GM19240 (cell line): ENCODE measurements at regions not wholly inside any gene's neighbourhood (a gene's known extent, or its start where the extent isn't known, plus 50 kb on each side); places are given as distances from the start of the nearest gene placed in this dataset.
"Not testable (repeated sequence)": the region's sequence is repeated elsewhere in the genome, so short reads cannot be mapped to it uniquely, and the experiment has no call there.

Source experiments
- DNase-seq: peaks from one replicate; pipeline ENCODE4 v3.0.0; 2011; ENCODE audit warnings: low spot score; ENCODE audit not compliant: insufficient read length

- no peak for DNase-seq
Observed at GRCh38 chr17:70369391-70369790, 200.1 kb downstream of the KCNJ2 start.

GRCh38 chr17:70370816-70371215 lies 201.5 kb downstream of the KCNJ2 start:
- DNase-seq = no peak

- DNase-seq = no peak
Observed at GRCh38 chr17:70373369-70373768, 204.0 kb downstream of the KCNJ2 start.

- DNase-seq = no peak
Observed at GRCh38 chr17:70374496-70374895, 205.2 kb downstream of the KCNJ2 start.

GRCh38 chr17:70375406-70375805 lies 206.1 kb downstream of the KCNJ2 start:
- DNase-seq = no peak

- no peak for DNase-seq
Observed at GRCh38 chr17:70375813-70376770, 206.8 kb downstream of the KCNJ2 start.

- DNase-seq = no peak
Observed at GRCh38 chr17:70377654-70378053, 208.3 kb downstream of the KCNJ2 start.

GRCh38 chr17:70378076-70378475 lies 208.7 kb downstream of the KCNJ2 start:
- DNase-seq = no peak

- DNase-seq = no peak
Observed at GRCh38 chr17:70379945-70380344, 210.6 kb downstream of the KCNJ2 start.

GRCh38 chr17:70381916-70382315 lies 212.6 kb downstream of the KCNJ2 start:
- DNase-seq = not testable (repeated sequence)

- no peak for DNase-seq
Observed at GRCh38 chr17:70388326-70388725, 219.0 kb downstream of the KCNJ2 start.

- not testable (repeated sequence) for DNase-seq
Observed at GRCh38 chr17:70389232-70389757, 220.0 kb downstream of the KCNJ2 start.

GRCh38 chr17:70390049-70390448 lies 220.7 kb downstream of the KCNJ2 start:
- DNase-seq = no peak

GRCh38 chr17:70394473-70395232 lies 225.3 kb downstream of the KCNJ2 start:
- DNase-seq = no peak

- DNase-seq = no peak
Observed at GRCh38 chr17:70405492-70406220, 236.3 kb downstream of the KCNJ2 start.

GRCh38 chr17:70407506-70407905 lies 238.2 kb downstream of the KCNJ2 start:
- no peak for DNase-seq

- DNase-seq = no peak
Observed at GRCh38 chr17:70408768-70409167, 239.4 kb downstream of the KCNJ2 start.

- no peak for DNase-seq
Observed at GRCh38 chr17:70414300-70414699, 245.0 kb downstream of the KCNJ2 start.

- DNase-seq = no peak
Observed at GRCh38 chr17:70420861-70421445, 251.6 kb downstream of the KCNJ2 start.

GRCh38 chr17:70422862-70423261 lies 253.5 kb downstream of the KCNJ2 start:
- no peak for DNase-seq

- DNase-seq = no peak
Observed at GRCh38 chr17:70423562-70423961, 254.2 kb downstream of the KCNJ2 start.
